ENCODE measurements at regions not wholly inside any gene's neighbourhood (a gene's known extent, or its start where the extent isn't known, plus 50 kb on each side); places are given as distances from the start of the nearest gene placed in this dataset.

- H3K4me3 ChIP-seq (ENCODE audit: low read depth, low read length): no peak overlapping the region
- no peak for DNase-seq (ENCODE audit: low read depth)
- TF ChIP-seq CTCF (conservative IDR thresholded peaks at IDR 0.05; ENCODE audit: low read depth, low read length): no peak
Observed at GRCh38 chr18:78031589-78031988, 781.9 kb downstream of the GALR1 start.

- DNase-seq (ENCODE audit: low read depth): no peak
- no peak for TF ChIP-seq CTCF (conservative IDR thresholded peaks at IDR 0.05; ENCODE audit: low read depth, low read length)
Observed at GRCh38 chr18:78031991-78032390, 782.3 kb downstream of the GALR1 start.

GRCh38 chr18:78032574-78032973 lies 782.9 kb downstream of the GALR1 start:
- H3K4me3 ChIP-seq (ENCODE audit: low read depth, low read length): no peak overlapping the region
- DNase-seq (ENCODE audit: low read depth): no peak
- TF ChIP-seq CTCF (conservative IDR thresholded peaks at IDR 0.05; ENCODE audit: low read depth, low read length): no peak

More at GRCh38 chr18:78031991-78032390, 782.3 kb downstream of the GALR1 start:
- H3K4me3 ChIP-seq (ENCODE audit: low read depth, low read length): no peak overlapping the region

DNA sequence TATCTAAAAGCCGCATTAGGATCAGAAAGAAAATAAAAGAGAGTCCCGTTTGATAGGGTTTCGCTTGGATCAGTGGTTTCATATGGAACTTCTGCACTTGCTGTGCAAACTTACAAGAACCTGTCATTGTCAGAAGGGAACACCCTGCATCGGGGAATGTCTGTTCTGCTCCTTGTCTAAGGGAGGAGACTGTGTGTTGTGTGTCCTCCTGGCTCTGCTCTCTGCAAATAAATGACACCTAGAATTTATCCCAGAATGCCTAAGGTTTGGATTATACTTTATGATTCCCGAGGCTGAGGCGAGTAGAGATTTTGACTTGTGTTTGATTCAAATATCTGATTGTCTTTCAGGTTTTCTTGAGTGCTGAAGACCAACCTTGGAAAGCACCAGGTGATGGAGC lies 785.1 kb downstream of the GALR1 start:
- DNase-seq (ENCODE audit: low read depth): no peak
- H3K4me3 ChIP-seq (ENCODE audit: low read depth, low read length): no peak overlapping the region
- TF ChIP-seq CTCF (conservative IDR thresholded peaks at IDR 0.05; ENCODE audit: low read depth, low read length): no peak

GRCh38 chr18:78041218-78041617 lies 791.6 kb downstream of the GALR1 start:
- no peak for DNase-seq (ENCODE audit: low read depth)
- no peak for TF ChIP-seq CTCF (conservative IDR thresholded peaks at IDR 0.05; ENCODE audit: low read depth, low read length)

GRCh38 chr18:78046631-78047030 lies 797.0 kb downstream of the GALR1 start:
- TF ChIP-seq CTCF (conservative IDR thresholded peaks at IDR 0.05; ENCODE audit: low read depth, low read length): no peak
- no peak for DNase-seq (ENCODE audit: low read depth)
- no peak overlapping the region for H3K4me3 ChIP-seq (ENCODE audit: low read depth, low read length)

More at GRCh38 chr18:78041218-78041617, 791.6 kb downstream of the GALR1 start:
- H3K4me3 ChIP-seq (ENCODE audit: low read depth, low read length): no peak overlapping the region

- H3K4me3 ChIP-seq (ENCODE audit: low read depth, low read length): no peak overlapping the region
- no peak for TF ChIP-seq CTCF (conservative IDR thresholded peaks at IDR 0.05; ENCODE audit: low read depth, low read length)
- DNase-seq (ENCODE audit: low read depth): no peak
Observed at GRCh38 chr18:78049281-78049680, 799.6 kb downstream of the GALR1 start.
